Heart left ventricle (tissue), 13 donors: ENCODE measurements at regions not wholly inside any gene's neighbourhood (a gene's known extent, or its start where the extent isn't known, plus 50 kb on each side); places are given as distances from the start of the nearest gene placed in this dataset.

Experiments
- CTCF ChIP-seq, 12 donors: fragments of 200-600 bp; sonication (generic) in 4 of 12; IDR thresholded peaks; one replicate each; pipeline versions ENCODE4 v1.5.0 to v1.8.0; 2018 to 2022; ENCODE audit warnings: antibody characterized with exemption in 12 of 12, mild to moderate bottlenecking in 5 of 12
- POLR2A ChIP-seq, 2 donors: fragments of 450-650 bp; IDR thresholded peaks; one replicate each; pipeline ENCODE4 v1.6.1; 2017; ENCODE audit warnings: antibody characterized with exemption in 2 of 2, mild to moderate bottlenecking in 2 of 2, moderate library complexity in 2 of 2
- donor health status: ischemic (EF 13 %, LVEDD 7.1; RV severe dilation, severe dysfunction).
- donor health status: DM: no; HTN: yes; CAD: no.
- donor health status: DM: no; HTN: no; CAD: no.
- donor health status: ischemic (EF 25% LVEDD 6.9; RV normal size, moderate dysfunction).
- donor health status: ischemic (EF 25% LVEDD 5.7; RV mildly dilated, moderate dysfunction).
- donor health status: ischemic (EF 35%, LVEDD 5.7; RV mildly dilated, moderate dysfunction).
- donor health status: nonischemic (EF 11% LVEDD 7.7; RV severe dilation, severe dysfunction).
- donor health status: DM: yes; HTN: yes; CAD: no.
- donor health status: PGD.
- donor health status: ischemic (EF 29% LVEDD 5.4; RV normal size, mild dysfunction).
- donor health status: nonischemic (EF 23%, LVEDD 6.1; RV moderate dilation, normal function).

GRCh38 chr7:93029056-93029455, 88.7 kb downstream of the SAMD9 start:
- no peak for TF ChIP-seq CTCF (IDR thresholded peaks at IDR 0.05)
- no peak for TF ChIP-seq POLR2A (IDR thresholded peaks at IDR 0.05)
